CD4-positive, alpha-beta T cell treated with Interleukin-17A for 1 hour (primary cell): ENCODE measurements at regions not wholly inside any gene's neighbourhood (a gene's known extent, or its start where the extent isn't known, plus 50 kb on each side); places are given as distances from the start of the nearest gene placed in this dataset.

Source experiments
- DNase-seq: peaks from one replicate; pipeline ENCODE4 v3.0.0-alpha.2; 2020

- no peak for DNase-seq
Measured at GRCh38 chr12:77489331-77489970, 341.2 kb upstream of the NAV3 start.

DNA sequence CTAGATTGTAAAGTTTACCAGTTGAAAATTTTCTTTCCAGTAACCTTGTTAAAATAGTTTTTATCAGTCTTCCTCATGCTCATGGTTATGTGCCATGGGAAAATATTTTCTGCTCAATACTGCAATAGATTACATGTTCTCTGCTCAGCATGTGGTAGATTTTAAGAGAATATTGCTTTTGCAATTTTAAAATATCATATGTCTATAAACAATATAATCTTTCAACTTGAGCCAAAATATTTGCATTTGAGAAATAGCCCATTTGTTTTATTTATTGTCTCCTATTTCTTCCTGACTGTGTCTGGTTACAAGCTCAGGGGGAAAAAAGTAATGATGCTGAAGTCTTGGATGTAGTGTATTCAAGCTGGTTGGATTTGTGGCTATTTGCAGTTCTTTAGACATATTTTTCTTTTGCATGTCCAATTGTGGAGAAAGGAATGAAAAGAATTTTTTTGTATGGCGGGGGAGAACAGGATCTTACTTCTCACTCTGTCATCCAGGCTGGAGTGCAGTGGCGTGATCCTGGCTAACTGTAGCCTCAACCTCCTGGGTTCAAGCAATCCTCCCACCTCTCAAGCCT, 342.6 kb upstream of the NAV3 start:
- DNase-seq, result no peak

DNA sequence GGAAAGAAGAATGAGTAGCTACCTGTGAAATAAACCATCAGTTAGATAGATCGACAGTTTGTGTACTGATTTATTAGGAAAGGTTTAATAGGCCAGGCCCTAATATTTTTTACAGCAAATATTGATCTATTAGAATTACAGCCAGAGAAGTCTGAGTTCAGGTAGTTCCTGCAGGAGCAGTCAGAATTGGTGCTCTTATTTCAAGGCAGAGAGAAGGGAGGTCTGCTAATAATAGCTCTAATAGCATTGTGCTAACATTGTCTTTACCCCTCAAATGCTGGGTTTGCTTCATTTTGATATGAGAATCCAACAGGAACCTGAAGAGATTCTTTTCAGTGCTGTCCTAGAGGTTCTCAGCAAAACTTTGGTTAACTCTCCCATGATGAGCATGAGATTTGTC, 343.8 kb upstream of the NAV3 start:
- DNase-seq, result no peak

DNA sequence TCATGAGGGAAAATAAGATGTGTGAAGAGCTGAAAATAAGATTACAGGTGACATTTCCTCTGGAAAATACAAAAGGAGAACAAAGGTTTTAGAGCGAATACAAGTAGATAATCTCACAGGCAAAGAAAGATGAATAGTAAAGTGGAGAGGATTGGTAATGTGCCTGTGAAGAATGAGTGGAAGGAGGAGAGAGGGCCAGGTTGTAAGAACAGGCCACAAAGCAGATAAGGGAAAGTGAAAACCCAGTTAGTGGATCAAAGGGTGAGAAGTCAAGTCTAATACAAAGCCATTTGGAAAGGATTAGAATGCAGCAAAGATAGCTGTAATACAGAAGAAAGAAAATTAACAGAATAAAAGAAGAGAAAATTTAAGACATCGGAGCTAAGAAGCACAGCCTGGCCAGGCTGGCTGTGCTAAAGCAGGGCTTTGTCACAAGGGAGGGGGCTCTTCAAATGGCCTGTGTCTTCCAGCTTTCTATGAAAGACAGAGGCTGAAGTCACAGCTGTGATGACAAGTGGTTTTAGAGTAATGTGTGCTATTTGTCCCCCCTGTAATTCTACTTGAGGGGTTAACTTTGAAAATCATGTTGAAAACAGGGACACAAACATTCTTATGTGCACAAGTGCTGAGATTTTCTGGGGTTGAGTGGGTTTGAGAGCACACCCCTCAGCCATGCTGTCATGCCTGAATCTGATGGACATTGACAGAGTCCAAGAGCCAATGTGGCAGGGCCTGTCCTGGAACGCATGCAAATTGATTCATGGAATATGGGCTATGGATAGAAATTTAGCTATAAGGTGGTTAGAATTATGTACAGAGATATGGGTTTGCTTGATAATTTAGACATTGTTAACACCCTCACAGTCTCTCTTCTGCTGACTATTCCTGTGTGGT, 344.5 kb upstream of the NAV3 start:
- DNase-seq, result no peak

DNA sequence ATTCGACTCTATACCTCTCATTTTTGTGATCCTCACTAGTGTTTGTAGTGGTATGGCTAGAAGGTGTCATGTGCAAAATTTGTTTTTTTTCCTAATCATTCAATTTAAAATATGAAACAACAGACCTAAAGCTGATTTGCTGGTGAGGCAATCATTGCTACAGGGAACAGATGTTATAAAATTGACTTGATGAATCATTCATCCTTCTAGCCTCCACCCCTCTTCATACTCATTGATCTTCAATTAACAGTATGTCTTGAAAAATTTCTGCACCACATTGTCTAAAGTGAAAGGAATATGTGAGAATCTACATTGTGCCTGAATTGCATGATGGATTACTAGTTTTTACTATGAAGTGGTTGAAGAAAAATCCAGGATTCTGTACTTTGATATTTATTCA, 349.0 kb upstream of the NAV3 start:
- no peak for DNase-seq

GRCh38 chr12:77477907-77478533, 352.7 kb upstream of the NAV3 start:
- no peak for DNase-seq

DNA sequence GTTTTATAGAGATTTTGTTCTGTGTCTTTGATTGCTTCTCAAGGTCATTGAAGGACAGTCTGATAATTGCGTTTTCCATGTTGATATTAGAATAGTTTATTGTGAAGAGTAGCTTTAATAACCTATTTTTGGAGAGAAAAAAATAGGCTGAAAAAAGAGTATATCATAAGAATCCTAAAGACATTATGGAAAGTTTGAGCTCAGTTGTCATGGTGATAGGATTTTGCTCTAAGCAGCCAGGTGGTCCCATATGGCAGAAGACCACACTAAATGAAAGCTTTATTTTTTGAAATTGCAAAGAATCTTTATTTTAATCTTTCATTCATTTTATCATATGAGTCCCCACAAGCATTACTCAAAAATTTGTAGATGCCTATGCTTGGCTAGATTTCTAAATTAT, 358.9 kb upstream of the NAV3 start:
- no peak for DNase-seq

DNA sequence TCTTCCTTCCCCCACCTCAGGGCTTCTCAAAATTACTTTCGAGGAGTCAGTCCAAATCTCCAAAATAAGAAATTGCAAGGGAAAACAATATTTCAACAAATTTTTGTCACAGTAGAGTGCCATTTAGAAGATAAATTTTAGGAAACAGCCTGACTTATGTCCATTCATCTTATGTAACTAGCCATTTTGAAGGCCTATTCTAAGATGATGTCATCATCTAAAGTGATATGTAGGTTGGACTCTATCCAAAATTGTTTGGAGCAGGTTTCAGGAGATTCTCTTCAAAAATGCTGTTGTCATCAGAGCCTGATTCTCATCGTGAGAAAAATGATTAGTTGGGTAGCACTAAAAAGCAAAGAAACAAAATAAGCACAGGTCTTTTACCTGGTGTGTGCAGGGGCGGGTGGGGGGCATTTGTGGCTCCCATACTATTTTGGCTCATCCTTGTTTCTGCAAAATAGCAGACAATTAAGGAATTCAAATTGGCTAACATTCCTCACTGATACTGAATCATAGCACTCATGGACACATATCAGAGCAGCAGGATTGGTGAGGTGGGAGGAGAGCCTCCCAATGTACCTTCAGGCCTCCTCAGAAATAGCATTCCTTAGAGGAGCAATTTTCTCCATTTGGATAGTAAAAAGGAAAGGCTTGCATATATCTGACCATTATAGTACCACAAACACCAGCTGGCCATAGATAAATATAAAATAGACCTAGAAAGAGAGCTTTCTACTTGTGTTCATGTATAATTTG, 360.9 kb upstream of the NAV3 start:
- no peak for DNase-seq

DNA sequence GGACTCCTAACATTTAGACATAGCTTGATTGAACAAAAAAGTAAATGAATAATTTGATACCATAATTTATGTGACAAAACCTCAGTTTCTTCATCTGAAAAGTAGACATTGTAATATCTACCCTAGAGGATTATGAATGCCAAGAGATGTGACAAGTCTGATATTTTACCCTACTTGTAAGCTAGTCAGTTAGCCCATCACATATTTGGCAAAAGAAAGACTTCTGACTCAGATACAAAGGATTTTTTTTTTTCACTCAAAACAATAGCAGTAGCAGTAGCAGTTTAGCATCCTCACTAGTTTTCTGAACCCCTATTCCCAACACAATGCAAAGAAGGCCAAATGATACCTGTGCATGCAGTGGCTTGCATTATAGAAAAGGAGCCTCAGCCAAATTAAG, 377.3 kb upstream of the E2F7 start:
- no peak for DNase-seq

- DNase-seq, result no peak
Measured at GRCh38 chr12:77439749-77440148, 374.4 kb upstream of the E2F7 start.

- no peak for DNase-seq
Measured at GRCh38 chr12:77438644-77439043, 373.3 kb upstream of the E2F7 start.

DNA sequence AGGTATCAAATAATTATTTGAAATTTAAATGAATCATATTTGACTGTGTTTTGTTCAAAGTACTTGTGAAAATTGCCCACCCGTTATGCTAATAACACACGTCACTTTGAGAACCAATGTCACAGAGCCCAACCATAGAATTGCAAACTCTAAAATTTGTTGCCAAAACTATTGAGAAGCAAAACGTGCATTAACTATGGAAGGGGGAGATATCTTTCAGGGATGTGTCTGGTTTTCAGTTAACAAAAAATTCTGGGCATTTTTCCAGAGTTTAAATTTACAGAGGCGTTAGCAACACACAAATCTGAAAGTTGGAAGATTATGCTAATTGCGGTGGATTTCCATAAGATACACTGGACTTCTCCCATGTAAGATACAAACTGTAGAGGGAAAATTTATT, 371.8 kb upstream of the E2F7 start:
- no peak for DNase-seq

DNA sequence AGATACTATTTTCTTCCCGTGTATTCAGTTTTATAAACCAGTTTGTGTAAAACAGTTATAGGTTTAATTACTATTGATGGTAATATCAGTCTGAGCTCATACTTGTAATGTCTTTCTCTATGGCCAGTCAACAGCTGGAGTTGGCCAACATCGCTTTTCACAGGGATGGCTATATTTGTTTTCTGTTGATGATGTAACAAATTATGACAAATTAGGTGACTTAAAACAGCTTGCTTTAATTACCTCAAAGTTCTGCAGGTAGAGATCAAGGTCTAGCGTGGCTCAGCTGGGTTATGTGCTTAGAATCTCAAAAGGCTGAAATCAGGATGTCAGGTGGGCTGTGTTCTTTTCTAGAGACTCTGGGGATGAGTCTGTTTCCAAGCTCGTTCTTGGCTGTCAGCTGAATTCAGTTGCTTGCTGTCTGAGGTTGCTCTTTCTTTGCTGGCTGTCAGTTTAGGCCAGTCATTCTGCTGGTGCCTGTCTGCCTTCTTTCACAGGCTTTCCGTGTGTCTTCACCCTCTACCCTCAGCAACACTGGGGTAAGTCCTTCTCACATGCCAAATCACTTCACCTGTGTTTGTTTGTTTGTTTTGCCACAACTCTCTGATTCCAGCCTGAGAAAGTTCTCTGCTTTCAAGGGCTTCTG, 370.2 kb upstream of the E2F7 start:
- no peak for DNase-seq

GRCh38 chr12:77433799-77434198, 368.4 kb upstream of the E2F7 start:
- no peak for DNase-seq

DNA sequence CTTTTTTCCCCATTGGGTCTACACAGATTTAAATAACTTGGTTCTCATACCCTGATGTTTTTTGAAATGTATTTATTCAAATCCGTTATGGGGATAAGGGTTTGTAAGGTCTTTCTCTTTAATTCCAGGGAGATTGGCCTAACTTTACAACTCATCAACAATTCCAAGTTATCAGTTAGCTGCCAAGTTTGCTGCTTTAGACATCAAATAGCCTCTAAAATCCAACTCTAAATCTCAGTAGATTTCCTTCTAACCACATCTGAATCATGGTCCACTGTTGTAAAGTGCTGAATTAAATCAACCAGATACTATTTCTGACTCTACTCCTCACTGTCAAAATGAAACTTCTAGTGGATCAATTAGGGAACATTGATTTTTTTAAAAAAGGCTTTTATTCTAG, 364.1 kb upstream of the E2F7 start:
- DNase-seq, result no peak

GRCh38 chr12:77421152-77421551, 355.8 kb upstream of the E2F7 start:
- DNase-seq, result no peak

DNA sequence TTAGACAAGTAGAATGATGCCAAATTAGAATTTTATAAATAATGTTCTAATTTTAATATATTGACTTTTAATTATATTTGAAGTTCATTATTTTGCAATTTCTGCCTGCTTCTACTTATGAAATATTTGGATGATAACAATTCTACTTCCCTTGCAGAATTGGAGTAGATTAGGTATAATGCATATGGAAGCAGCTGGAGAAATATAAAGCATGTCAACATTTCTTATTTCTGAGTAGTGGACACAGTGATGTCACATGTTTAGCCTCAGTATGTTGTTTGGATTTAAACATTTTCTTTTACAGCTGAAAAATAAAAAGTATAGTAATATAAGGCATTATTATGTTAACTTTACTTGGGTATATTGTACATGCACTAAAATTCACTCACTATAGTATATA, 344.2 kb upstream of the E2F7 start:
- no peak for DNase-seq

DNA sequence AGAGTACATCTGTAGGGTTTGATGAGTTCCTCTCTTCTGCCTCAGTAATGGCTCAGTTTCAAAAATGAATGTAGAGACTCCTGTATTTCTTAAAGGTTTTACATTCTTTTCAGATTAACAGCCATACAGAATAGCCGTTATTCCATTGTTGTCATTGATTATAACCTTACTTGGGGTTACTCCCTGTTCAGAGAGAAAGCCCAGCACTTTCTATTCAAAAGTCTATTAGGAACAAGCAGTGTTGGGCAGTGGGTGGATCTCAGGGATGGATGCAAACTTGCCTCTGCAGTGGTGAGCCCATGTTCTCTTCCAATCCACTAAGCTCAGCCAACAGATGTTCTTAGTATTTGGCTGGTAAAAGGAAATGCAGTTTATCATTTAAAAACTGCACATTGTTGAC, 342.6 kb upstream of the E2F7 start:
- no peak for DNase-seq

- no peak for DNase-seq
Measured at GRCh38 chr12:77406219-77406905, 341.0 kb upstream of the E2F7 start.

DNA sequence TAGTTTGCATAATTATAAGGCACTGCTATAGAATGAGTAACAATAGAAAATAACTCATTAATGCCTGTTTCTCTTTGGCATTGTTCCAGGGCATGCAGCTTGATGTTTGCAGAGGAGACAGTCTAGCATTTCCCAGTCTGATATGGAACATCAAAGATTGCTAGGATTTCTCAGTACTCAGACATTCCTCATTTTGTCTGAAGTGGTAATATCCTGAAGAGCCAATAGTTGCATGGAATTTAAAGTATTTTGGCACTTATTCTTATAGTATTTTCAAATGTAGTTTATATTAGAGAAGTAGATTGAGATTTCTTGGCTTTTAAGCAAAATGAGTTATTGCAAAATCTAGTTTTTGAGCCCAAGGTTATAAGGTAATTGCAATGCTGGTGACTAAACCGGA, 337.3 kb upstream of the E2F7 start:
- DNase-seq, result no peak

GRCh38 chr12:77401770-77402081, 336.4 kb upstream of the E2F7 start:
- no peak for DNase-seq
